GM19467 (cell line): ENCODE measurements at regions not wholly inside any gene's neighbourhood (a gene's known extent, or its start where the extent isn't known, plus 50 kb on each side); places are given as distances from the start of the nearest gene placed in this dataset.

Source experiments
- ATAC-seq: cut with Tn5 transposase; IDR thresholded peaks from one replicate; pipeline ENCODE4 v1.9.1; 2021; ENCODE audit warnings: mild to moderate bottlenecking, moderate library complexity; ENCODE audit not compliant: unreplicated experiment

DNA sequence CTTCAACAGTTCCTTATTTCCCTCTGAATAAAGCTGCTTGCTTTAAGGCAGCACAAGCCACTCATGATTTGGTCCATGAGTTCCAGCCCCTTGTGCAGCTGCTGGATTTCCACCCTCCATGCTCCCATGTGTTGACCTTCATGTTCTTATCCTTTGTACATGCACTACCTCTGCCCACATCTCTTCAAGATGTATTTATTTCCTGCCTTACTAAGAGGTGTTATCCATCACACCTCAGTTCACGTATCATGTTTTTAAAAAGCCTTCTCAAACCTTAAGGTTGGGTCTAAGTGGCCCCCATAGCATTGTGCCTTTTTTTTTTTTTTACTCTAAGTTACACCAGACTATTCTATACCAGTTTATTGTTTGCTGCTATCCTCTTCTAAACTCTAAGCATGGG, 107.7 kb downstream of the SIPA1L2 start:
- ATAC-seq, result no peak

DNA sequence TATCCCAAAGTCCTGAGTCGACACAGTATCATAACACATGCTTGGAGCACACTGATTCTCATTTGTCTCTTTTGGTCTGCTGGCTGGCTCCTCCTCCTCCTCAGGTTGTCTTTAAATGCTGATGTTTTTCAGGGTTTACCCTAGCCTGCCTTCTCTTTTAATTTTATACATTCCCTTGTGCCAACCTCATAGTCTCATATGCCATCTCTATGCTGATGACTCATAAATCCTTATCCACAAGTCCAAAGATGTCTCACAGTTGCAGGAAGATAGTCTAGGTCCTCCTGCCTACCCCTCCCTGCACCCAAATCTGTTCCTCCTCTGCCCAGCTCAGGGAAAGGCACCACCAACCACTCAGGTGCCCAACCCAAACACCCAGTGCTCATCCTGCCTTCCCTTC, 108.3 kb downstream of the SIPA1L2 start:
- ATAC-seq, result no peak

DNA sequence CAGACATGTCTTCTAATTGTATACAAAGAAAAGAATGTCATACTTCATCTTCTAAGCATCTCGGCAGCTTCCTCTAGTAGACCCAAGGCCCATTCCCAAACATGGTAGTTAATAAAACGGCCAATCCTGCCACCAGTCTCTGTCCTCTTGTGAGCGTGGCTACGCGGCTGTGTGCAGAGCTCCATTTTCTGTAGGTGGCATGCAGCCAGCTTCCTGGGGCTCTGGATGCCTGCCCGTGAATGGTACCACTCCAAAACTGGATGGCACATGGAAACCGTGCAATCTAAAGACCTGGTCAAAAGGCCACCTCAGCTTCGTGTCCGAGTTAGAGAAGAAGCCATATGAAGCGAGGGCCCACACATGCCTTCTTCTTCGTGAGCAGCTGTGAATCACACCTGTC, 110.7 kb downstream of the SIPA1L2 start:
- no peak for ATAC-seq

DNA sequence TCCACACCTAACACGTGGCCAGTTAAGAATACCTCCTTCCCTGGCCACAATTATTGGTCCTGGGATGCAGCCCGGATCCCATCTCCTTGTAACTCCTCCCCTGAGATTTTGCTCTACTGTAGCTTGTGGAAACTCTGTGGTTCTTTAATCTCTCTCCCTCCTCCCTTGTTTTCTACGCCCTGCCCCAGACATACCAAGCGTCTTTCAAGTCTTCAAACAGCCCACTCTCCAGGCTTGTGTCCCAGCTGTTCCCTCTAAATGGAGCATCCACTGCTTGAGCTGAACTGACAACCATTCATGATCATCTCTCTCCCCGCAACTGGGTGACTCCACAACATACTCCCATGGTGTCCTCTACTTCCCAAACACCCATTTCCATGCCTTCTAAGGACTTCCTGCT, 111.6 kb downstream of the SIPA1L2 start:
- no peak for ATAC-seq

DNA sequence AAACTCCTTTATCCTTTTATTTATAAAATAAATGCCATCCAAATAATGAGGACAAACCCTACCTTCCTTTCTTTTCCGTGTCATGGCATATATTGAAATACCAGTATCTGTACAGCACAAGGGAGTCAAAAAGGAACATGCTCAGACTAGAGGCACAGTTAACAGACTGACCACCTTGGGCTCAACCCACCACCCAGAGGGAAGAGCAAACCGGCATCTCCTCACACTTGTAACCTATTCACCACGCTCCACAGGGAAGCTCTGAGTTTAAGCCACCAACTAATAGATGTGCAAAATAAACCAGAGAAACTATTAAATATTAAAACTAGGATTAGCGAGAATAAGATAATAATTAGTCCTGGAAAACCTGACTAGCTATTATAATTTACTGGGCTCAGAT, 112.7 kb downstream of the SIPA1L2 start:
- no peak for ATAC-seq

DNA sequence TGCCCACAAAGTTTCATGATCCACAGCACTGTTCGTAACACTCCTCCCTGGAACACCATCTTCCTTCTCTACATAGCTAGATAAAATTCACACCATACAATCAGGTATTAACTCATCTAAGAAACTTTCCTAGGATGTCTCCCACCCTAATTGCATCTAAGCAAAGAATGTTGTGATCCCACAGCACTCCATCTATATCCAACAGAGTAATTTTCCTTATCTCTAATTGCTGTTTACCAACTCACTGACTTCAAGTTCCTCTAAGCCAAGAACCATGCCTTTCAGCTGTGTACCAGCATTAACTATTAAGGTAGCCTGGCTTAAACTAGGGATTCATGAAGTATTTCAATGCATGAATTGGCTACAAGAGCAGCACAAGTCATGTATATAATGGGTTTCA, 114.2 kb downstream of the SIPA1L2 start:
- no peak for ATAC-seq

DNA sequence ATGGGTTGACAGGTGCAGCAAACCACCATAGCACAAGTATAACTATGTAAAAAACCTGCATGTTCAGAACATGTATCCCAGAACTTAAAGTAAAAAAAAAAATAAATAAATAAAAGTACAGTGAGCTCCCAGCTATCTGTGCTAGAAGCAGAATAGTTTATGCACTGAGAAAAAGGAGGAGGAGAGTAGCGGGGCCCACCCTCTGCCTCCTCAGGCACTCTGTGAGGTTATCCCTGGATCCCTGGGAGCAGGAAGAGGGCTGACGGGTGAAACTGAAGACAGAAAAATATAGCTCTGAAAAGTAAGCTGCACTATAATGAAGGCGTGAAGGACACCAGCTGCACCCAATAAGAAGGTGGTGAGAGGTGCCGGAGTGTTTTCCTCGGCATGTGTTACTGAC, 117.2 kb downstream of the SIPA1L2 start:
- no peak for ATAC-seq

DNA sequence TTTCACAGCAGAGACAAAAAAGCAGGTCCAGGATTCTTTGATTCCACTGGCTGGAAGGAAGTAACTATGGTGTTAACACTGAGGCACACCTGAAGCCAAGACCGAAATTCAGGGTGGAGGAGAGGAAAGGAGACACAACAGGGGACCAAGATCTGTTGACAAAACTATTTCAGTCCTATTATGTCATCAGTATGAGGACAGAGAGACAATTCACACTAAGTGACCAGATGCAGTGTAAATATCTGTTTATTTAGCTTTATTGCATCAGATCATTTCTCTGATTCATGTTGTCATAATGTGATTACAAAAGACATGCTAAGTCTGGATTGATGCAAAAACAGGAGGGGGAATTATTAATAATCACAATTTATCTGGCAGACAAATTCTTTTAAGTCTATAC, 118.8 kb downstream of the SIPA1L2 start:
- ATAC-seq, result no peak

DNA sequence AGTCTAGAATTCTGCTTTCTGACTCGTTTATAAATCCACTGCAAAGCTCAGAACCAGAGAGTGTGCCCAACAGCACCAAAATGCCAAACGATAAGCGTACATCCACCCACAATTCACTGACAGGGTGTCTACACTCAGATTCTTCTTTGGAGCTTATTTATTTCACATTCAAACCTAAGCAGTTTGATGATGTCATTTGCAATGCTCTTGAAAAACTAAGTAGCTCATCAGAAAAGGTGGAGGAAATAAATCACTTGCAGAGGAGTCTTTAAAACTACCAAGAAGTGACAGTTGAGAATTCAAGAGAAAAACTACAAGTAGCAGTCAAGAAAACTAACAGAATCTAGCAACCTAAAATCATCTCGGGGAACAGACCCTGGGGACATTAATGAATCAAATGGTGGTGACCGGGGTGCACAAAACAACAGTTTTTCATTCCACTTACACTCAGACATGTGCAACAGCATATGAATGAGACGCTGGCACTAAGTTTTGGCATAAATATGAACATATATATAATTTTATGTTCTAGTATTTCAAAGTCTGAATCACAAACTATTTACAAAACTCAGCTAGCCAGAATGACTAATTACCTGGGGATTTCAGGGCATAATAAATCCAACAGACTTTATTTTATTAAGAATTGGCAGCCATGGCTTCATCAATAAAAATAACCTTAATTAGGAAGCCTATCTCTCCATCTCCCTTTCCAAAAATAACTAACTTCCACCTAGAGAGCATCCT, 119.4 kb downstream of the SIPA1L2 start:
- ATAC-seq, result no peak

DNA sequence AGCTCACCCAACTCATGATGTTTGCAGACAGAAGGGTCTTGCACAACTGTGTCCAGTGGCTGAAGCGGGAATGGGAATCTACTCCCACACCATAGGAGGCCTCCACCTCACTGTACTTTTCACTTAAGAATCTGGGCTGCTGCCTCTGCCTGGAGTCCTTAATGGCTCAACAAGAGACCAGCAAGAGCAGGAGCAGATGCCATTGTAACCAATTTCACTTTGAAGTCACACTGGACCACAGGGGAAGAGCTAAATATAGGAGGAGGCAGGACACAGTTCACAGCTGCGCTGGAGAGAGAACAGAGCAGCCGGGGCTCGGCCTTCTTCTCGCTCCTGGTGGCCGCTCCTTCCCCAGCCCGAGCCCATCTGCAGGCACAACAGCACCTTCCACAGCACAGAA, 120.4 kb downstream of the SIPA1L2 start:
- no peak for ATAC-seq

DNA sequence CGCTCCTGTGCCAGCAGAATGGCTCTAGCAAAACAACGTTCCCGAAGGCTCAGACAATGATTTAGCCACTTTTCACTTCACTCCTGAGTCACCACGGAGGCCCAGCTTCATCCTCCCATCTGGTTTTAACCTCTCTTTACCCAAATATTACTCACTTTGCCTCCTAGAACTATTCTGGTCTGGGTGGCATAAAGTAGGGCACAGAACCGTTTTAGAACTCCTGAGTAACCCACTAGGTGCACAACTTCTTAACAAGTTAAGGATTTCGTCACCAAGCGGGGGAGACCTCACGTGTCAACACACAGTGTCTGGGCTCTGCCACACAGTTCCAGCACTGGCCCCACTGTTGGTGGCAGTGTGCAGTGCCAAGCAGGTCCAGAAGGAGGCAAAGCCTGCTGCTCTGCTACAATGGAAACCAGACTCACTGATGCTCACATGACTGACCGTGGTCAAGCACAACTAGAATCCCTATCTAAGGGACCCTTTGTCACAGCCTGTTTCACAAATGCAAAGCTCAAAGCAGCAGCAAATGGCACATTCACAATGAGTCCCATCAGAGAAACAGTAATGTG, 121.7 kb downstream of the SIPA1L2 start:
- no peak for ATAC-seq

DNA sequence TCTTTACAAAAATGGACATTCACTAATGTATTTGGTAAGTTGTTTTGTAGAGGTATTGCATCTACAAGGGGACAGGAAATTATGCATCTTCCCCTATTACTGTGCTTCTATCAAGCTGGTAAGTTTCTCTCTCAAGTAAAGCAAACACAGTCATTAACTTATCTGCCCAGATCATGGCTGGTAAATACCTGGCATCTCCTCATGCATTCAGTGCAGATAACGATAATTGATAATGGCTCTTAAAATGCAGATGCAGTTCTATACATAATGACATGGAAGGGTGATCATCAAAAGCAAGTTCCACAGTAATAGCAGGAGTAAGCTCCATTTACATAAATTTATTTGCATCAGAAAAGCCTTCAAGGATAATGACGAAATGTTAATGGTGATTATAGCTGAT, 122.4 kb downstream of the SIPA1L2 start:
- no peak for ATAC-seq

DNA sequence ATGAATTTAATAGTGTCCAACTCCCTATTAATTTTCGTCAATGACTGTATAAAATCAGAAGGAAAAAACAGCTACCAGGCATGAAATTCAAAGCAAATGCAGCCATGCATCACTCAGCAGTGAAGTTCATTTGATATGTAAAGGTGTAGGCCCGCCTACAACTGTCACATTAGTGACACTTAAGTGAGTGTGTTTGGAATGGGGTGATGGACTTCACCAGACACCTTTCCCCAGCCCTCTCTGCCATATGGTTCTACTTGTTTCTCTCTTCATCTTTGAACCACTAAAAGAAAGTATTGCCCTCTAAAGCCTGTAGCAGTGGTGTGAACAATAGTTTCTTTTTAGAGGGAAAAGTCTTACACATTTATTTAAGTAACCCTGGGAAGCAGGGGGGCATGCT, 124.0 kb downstream of the SIPA1L2 start:
- no peak for ATAC-seq

DNA sequence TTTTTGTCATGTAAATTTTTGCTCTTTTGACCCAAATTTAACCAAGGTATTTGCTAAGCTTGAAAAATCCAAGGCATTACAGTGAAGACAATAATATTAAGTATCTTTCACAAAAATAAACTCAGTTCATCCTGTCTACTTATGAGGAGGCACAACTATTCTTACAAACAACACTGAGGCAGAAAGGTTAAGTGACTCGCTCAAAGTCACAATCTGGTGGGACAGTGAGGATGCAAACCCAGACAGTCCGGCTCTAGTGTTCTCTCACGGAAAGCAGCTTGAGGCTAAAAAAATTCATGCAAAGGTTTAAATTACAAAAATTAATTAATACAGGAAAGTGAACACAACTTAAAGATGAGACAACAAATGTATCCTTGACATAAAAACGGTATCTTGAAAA, 125.3 kb downstream of the SIPA1L2 start:
- ATAC-seq, result no peak

DNA sequence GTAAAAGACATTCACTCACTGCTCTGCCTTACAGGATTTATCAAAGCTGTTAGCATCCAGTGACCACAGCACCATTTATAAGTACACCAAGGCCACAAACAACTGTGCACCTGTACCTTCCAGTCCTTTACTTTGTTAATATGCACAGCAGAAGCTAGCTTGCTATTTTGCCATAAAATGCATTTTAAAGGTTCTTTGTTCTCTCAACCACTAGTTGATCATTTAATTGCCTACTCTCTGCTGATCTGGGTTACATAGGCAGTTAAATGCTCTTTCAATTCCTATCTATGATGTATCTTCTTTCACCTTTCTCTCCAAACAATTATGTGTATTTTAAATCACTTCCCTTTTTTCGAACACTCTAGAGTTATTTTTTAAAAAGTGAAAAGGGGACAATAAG, 126.4 kb downstream of the SIPA1L2 start:
- no peak for ATAC-seq

DNA sequence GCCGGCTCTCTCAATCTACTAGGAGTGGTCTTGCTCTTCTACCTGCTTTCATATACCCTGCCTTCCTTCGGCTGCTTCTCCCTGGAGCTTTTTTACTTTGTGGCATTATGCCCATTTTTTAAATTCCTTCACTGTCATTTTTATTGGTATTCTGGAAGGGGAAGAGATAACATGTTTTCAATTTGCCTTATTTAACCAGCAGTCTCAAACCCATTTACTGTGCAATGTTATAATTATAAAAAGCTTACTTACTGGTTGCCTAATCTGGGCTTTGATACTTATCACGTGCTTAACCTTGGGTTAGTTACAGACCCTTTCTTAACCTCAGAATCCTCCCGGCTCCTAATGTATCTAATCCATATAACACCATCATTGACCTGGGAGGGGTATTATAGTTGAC, 128.1 kb downstream of the SIPA1L2 start:
- ATAC-seq, result no peak

DNA sequence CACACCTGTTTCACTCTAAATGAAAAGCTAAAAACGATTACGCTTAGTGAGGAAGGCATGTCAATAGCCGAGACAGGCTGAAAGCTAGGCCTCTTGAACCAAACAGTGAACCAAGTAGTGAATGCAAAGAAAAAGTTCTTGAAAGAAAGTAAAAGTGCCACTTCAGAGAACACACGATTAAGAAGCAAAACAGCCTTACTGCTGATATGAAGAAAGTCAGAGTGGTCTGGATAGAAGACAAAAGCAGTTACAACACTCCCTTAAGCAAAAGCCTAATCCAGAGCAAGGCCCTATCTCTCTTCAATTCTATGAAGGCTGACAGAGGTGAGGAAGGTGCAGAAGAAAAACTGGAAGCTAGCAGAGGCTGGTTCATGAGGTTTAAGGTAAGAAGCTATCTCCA, 130.7 kb downstream of the SIPA1L2 start:
- ATAC-seq, result no peak

DNA sequence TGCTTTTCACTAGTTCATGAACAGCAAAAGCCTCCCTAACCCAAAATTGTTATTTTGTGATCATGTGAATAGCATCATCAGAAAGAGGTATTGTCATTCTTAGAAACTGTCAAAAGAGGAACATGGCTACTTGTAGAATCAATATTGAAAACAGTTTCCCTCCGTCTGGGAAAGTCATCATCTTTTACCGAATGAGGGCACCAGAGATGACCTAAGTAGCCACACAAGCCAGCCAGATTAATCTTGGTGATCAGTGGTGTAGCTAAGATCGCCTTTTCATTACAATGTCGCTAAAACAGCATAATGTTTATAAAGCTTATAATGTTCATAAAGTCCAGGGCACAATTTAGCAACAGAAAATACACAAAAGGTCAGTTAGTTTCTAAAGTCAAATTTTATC, 136.1 kb downstream of the SIPA1L2 start:
- ATAC-seq, result no peak

DNA sequence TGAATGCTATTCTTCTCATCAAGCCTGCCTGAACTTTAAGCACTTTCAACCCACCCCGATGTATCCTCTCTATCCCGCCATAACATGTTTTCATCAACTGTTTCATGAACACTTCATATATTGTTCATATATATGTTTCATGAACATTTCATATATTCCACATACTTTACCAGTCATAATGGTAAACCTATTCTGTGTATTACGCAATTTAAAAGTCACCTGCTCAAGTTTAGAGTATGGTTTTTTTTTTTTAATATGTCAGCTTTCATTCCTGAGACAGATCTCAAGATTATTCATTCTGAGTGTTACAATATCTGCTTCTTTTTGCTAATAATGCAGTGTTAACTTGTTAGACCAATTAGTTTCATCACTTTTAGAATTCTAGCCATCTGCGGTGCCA, 140.7 kb downstream of the SIPA1L2 start:
- no peak for ATAC-seq

DNA sequence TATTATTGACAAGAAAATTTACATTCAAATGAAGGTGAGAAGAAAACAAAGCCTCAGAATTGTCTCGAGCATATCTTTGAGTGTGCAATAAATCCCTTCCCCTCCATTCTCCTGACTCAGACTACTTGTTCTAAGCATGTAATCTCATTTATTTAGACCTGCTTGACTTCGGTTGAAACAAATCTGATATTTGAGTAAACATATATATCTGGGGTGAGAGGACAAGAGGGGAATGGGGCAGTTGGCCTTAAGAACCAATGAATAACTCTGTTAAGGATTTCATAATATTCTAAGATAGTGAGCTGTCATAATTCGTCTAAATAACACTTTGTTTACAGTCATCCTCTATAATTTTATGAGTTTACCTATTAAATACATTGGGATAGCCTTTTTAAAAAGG, 142.7 kb downstream of the SIPA1L2 start:
- no peak for ATAC-seq

DNA sequence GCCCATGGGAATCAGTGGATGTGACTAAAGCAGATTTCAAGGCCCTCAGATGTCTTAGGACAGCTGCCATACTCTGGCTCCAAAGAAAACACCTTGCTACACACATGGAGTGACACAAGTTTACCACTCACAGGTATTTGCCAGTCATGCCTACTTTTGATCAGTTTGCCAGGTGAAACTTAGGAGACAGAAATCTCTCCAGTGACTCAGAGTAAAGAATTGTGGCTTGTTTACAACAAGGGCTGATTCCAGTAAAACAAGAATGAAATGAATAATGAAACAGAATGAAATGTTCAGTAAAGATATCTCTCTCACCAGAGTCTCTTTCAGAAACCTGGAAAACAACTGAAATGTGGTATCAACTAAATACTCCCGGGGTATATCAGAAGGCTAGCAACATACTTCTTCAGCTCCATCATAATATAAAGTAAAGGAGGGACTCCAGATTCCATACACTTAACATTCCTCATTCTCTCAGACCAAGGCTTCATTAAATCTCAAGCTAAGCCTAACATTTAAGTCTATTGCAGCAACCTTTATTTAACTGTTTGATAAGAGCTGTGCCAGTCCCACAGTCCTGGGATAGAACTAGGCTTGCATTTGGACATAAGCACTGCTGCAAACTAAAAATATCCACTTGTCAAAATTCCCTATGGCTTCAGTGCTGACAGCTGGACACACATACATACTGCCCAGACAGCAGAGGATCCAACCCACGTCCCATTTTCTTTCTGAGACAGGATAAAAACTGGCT, 143.3 kb downstream of the SIPA1L2 start:
- no peak for ATAC-seq

DNA sequence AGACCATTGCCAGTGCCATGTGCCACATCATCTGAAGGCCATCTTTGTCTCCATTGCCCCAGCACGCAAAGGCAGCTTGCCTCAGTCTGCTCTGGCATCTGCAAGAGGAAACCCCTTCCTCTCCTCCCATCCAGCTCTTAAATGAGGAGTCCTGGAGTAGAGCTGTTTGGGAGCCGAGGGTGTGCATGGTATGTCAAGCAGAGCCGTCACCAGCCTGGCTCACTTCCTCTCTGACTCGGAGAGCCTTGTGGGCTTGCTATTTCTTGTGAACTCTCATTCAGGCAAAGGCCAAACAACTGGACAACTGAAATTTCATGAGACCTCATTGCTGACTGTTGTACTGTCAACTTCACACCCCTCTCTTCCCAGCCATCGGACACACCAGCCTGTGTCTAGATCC, 143.9 kb downstream of the SIPA1L2 start:
- ATAC-seq, result no peak
